Breast epithelium (tissue), 4 donors: ENCODE measurements at regions not wholly inside any gene's neighbourhood (a gene's known extent, or its start where the extent isn't known, plus 50 kb on each side); places are given as distances from the start of the nearest gene placed in this dataset.

Experiments used
- DNase-seq, 2 donors: peaks; one replicate each; pipeline ENCODE4 v3.0.0-alpha.2; 2019; ENCODE audit warnings: low spot score in 2 of 2
- H3K27ac ChIP-seq, 2 donors: fragments of 200-600 bp; sonication (generic) in 1 of 2; one replicate each; pipeline ENCODE4 v1.5.1; 2016 to 2019; ENCODE audit warnings: mild to moderate bottlenecking in 1 of 2
- H3K27me3 ChIP-seq, 2 donors: fragments of 200-600 bp; sonication (generic) in 1 of 2; one replicate each; pipeline versions ENCODE4 v1.5.1 to v1.6.0; 2017 to 2019; ENCODE audit warnings: control low read depth in 1 of 2, mild to moderate bottlenecking in 1 of 2
- H3K36me3 ChIP-seq: fragments of 200-600 bp; one replicate; pipeline ENCODE4 v1.5.1; 2019
- H3K4me1 ChIP-seq, 2 donors: fragments of 200-600 bp; sonication (generic); one replicate each; pipeline ENCODE4 v1.5.1; 2016 to 2019; ENCODE audit warnings: control low read depth in 1 of 2
- H3K4me3 ChIP-seq, 3 donors: fragments of 200-600 bp; sonication (generic); 1 replicate in 2 of 3; 2 replicates in 1 of 3; pipeline ENCODE4 v1.5.1; 2016 to 2019; ENCODE audit warnings: mild to moderate bottlenecking in 3 of 3, moderate library complexity in 2 of 3
- H3K9me3 ChIP-seq, 2 donors: fragments of 200-600 bp; sonication (generic) in 1 of 2; one replicate each; pipeline ENCODE4 v1.5.1; 2016 to 2019; ENCODE audit warnings: control low read depth in 1 of 2
- CTCF ChIP-seq, 3 donors: fragments of 450-650 bp; IDR thresholded peaks; one replicate each; pipeline ENCODE4 v1.5.1; 2016 to 2017; ENCODE audit warnings: antibody characterized with exemption in 3 of 3, mild to moderate bottlenecking in 3 of 3, moderate library complexity in 3 of 3
- POLR2A ChIP-seq: fragments of 450-650 bp; IDR thresholded peaks from one replicate; pipeline ENCODE4 v1.6.1; 2016; ENCODE audit warnings: antibody characterized with exemption, mild to moderate bottlenecking, moderate library complexity
- POLR2AphosphoS5 ChIP-seq, 3 donors: sonication (generic); formaldehyde crosslinking; IDR thresholded peaks; one replicate each; pipeline ENCODE4 v1.6.1; 2017; ENCODE audit warnings: antibody characterized with exemption in 3 of 3
- intact Hi-C: fragments of 100-400 bp; cut with DNase I; formaldehyde crosslinking; loops from one replicate; pipeline ENCODE4 v1.15.1; 2023; ENCODE audit warnings: low total_unique reads

GRCh38 chr9:27765266-27766072 lies 192.2 kb upstream of the C9orf72 start:
- TF ChIP-seq POLR2A (no peak), POLR2AphosphoS5 (IDR thresholded peaks at IDR 0.05) (no peak), CTCF (IDR thresholded peaks at IDR 0.05) (no peak)
- no peak for DNase-seq
- intact Hi-C loops, result no loop called here
- Histone ChIP-seq H3K4me3 (no peak overlapping the region), H3K27me3 (no peaks in the 10 kb centered on the region), H3K4me1 (no peaks in the 10 kb centered on the region), H3K36me3 (no peaks in the 10 kb centered on the region), H3K27ac (peak overlapping the region in 1 of 2 donors; percentile 35), H3K9me3 (no peaks in the 10 kb centered on the region)

- Histone ChIP-seq H3K27me3 (no peaks in the 10 kb centered on the region), H3K27ac (peak overlapping the region; percentile 35 to 48), H3K36me3 (no peaks in the 10 kb centered on the region), H3K4me1 (no peaks in the 10 kb centered on the region), H3K9me3 (no peaks in the 10 kb centered on the region), H3K4me3 (no peak overlapping the region)
- TF ChIP-seq POLR2A, result no peak
- no peak for TF ChIP-seq CTCF (IDR thresholded peaks at IDR 0.05)
- TF ChIP-seq POLR2AphosphoS5 (IDR thresholded peaks at IDR 0.05), result no peak
- DNase-seq, result no peak
- intact Hi-C loops, result no loop called here
Measured at GRCh38 chr9:27766073-27766835, 193.0 kb upstream of the C9orf72 start.

- H3K27me3 ChIP-seq, result no peaks in the 10 kb centered on the region
- no peak overlapping the region for H3K4me3 ChIP-seq
- TF ChIP-seq POLR2A, result no peak
- TF ChIP-seq CTCF (IDR thresholded peaks at IDR 0.05), result no peak
- TF ChIP-seq POLR2AphosphoS5 (IDR thresholded peaks at IDR 0.05), result no peak
- H3K27ac ChIP-seq, result no peak overlapping the region
- H3K4me1 ChIP-seq, result no peaks in the 10 kb centered on the region
- no peaks in the 10 kb centered on the region for H3K9me3 ChIP-seq
- DNase-seq, result no peak
- H3K36me3 ChIP-seq, result no peaks in the 10 kb centered on the region
- intact Hi-C loops, result no loop called here
Measured at GRCh38 chr9:27768781-27769180, 195.5 kb upstream of the C9orf72 start.

- Histone ChIP-seq H3K4me1 (no peaks in the 10 kb centered on the region), H3K27ac (no peak overlapping the region), H3K36me3 (no peaks in the 10 kb centered on the region), H3K27me3 (no peaks in the 10 kb centered on the region), H3K9me3 (no peaks in the 10 kb centered on the region), H3K4me3 (no peak overlapping the region)
- TF ChIP-seq CTCF (IDR thresholded peaks at IDR 0.05) (no peak), POLR2AphosphoS5 (IDR thresholded peaks at IDR 0.05) (no peak), POLR2A (no peak)
- intact Hi-C loops, result no loop called here
- DNase-seq, result no peak
Measured at GRCh38 chr9:27770541-27770940, 197.3 kb upstream of the C9orf72 start.
